ENCODE measurements at regions not wholly inside any gene's neighbourhood (a gene's known extent, or its start where the extent isn't known, plus 50 kb on each side); places are given as distances from the start of the nearest gene placed in this dataset.

GRCh38 chr5:72694856-72695255 lies 121.6 kb upstream of the TNPO1 start:
- H3K4me3 Mint-ChIP-seq (ENCODE audit: unreplicated experiment): no peak overlapping the region
- no TSS peak for BruUV-seq (replicated peaks)
- no peaks in the 10 kb centered on the region for H3K9me3 Mint-ChIP-seq (ENCODE audit: unreplicated experiment)
- CTCF ChIA-PET: no interaction called here
- no peaks in the 10 kb centered on the region for H3K36me3 Mint-ChIP-seq (ENCODE audit: insufficient read depth, unreplicated experiment)
- no peak for DNase-seq (ENCODE audit: unreplicated experiment)
- POLR2A ChIA-PET: interaction anchor here (1.6 kb wide), 1 partner anchor 122 kb away, joined by 4 read pairs; the partner anchor contains the start of gene TNPO1
- no peak overlapping the region for H3K27ac Mint-ChIP-seq (ENCODE audit: low read depth, unreplicated experiment)
- intact Hi-C loops (cut with micrococcal nuclease): no loop called here
- no peak for TF ChIP-seq CTCF (IDR thresholded peaks at IDR 0.05; ENCODE audit: unreplicated experiment)
- H3K27me3 Mint-ChIP-seq (ENCODE audit: insufficient read depth, unreplicated experiment): no peaks in the 10 kb centered on the region
- peaks cover 7% of the 10 kb centered on the region for H3K4me1 Mint-ChIP-seq (ENCODE audit: insufficient read depth, unreplicated experiment)

- H3K4me3 Mint-ChIP-seq (ENCODE audit: unreplicated experiment): peak overlapping the region; percentile 33
- DNase-seq (ENCODE audit: unreplicated experiment): no peak
- H3K4me1 Mint-ChIP-seq (ENCODE audit: insufficient read depth, unreplicated experiment): peaks cover 7% of the 10 kb centered on the region
- TF ChIP-seq CTCF (IDR thresholded peaks at IDR 0.05; ENCODE audit: unreplicated experiment): no peak
- no TSS peak for BruUV-seq (replicated peaks)
- peak overlapping the region; percentile 35 for H3K27ac Mint-ChIP-seq (ENCODE audit: low read depth, unreplicated experiment)
- H3K36me3 Mint-ChIP-seq (ENCODE audit: insufficient read depth, unreplicated experiment): no peaks in the 10 kb centered on the region
- H3K27me3 Mint-ChIP-seq (ENCODE audit: insufficient read depth, unreplicated experiment): no peaks in the 10 kb centered on the region
- CTCF ChIA-PET: no interaction called here
- POLR2A ChIA-PET: interaction anchor here (1.6 kb wide), 1 partner anchor 123 kb away, joined by 4 read pairs; the partner anchor contains the start of gene TNPO1
- no peaks in the 10 kb centered on the region for H3K9me3 Mint-ChIP-seq (ENCODE audit: unreplicated experiment)
- intact Hi-C loops (cut with micrococcal nuclease): no loop called here
Observed at GRCh38 chr5:72693546-72694205, 122.8 kb upstream of the TNPO1 start.

- Mint-ChIP-seq H3K4me1 (ENCODE audit: insufficient read depth, unreplicated experiment) (peaks cover 7% of the 10 kb centered on the region), H3K9me3 (ENCODE audit: unreplicated experiment) (no peaks in the 10 kb centered on the region), H3K4me3 (ENCODE audit: unreplicated experiment) (peak overlapping the region; percentile 33), H3K27me3 (ENCODE audit: insufficient read depth, unreplicated experiment) (no peaks in the 10 kb centered on the region), H3K36me3 (ENCODE audit: insufficient read depth, unreplicated experiment) (no peaks in the 10 kb centered on the region), H3K27ac (ENCODE audit: low read depth, unreplicated experiment) (peak overlapping the region; percentile 35)
- POLR2A ChIA-PET: interaction anchor here (0.8 to 1.5 kb wide), 4 partner anchors 44 to 125 kb away, joined by 3 to 8 read pairs (median 4); no protein-coding TSS in a partner anchor
- TF ChIP-seq CTCF (IDR thresholded peaks at IDR 0.05; ENCODE audit: unreplicated experiment): no peak
- CTCF ChIA-PET: interaction anchor here (0.6 kb wide), 1 partner anchor 546 kb away, joined by 3 read pairs; no protein-coding TSS in a partner anchor
- BruUV-seq (replicated peaks): no TSS peak
- intact Hi-C loops (cut with micrococcal nuclease): no loop called here
- DNase-seq (ENCODE audit: unreplicated experiment): peak; percentile 71
Observed at GRCh38 chr5:72692651-72693442, 123.6 kb upstream of the TNPO1 start.

- TF ChIP-seq CTCF (IDR thresholded peaks at IDR 0.05; ENCODE audit: unreplicated experiment): no peak
Observed at GRCh38 chr5:72692231-72692637, 124.2 kb upstream of the TNPO1 start.

More at GRCh38 chr5:72692231-72692637, 124.2 kb upstream of the TNPO1 start:
- H3K4me1 Mint-ChIP-seq (ENCODE audit: insufficient read depth, unreplicated experiment): peaks cover 7% of the 10 kb centered on the region
- H3K36me3 Mint-ChIP-seq (ENCODE audit: insufficient read depth, unreplicated experiment): no peaks in the 10 kb centered on the region
- H3K4me3 Mint-ChIP-seq (ENCODE audit: unreplicated experiment): no peak overlapping the region
- no peak overlapping the region for H3K27ac Mint-ChIP-seq (ENCODE audit: low read depth, unreplicated experiment)
- DNase-seq (ENCODE audit: unreplicated experiment): no peak
- intact Hi-C loops (cut with micrococcal nuclease): no loop called here
- CTCF ChIA-PET: interaction anchor here (0.6 to 1.2 kb wide), 2 partner anchors 15 to 545 kb away, joined by 3 read pairs; no protein-coding TSS in a partner anchor
- no peaks in the 10 kb centered on the region for H3K27me3 Mint-ChIP-seq (ENCODE audit: insufficient read depth, unreplicated experiment)
- POLR2A ChIA-PET: interaction anchor here (0.5 to 1.5 kb wide), 6 partner anchors 40 to 125 kb away, joined by 3 to 8 read pairs (median 3); no protein-coding TSS in a partner anchor
- BruUV-seq (replicated peaks): no TSS peak
- no peaks in the 10 kb centered on the region for H3K9me3 Mint-ChIP-seq (ENCODE audit: unreplicated experiment)

All from MCF 10A (cell line).